Astrocyte of the hippocampus (primary cell): ENCODE measurements at regions not wholly inside any gene's neighbourhood (a gene's known extent, or its start where the extent isn't known, plus 50 kb on each side); places are given as distances from the start of the nearest gene placed in this dataset.

Source experiments
- DNase-seq: peaks from one replicate; pipeline ENCODE4 v3.0.0; 2011; ENCODE audit warnings: low read depth, low spot score

GRCh38 chr13:44093607-44094564 lies 214.2 kb downstream of the LACC1 start:
- DNase-seq: no peak

DNA sequence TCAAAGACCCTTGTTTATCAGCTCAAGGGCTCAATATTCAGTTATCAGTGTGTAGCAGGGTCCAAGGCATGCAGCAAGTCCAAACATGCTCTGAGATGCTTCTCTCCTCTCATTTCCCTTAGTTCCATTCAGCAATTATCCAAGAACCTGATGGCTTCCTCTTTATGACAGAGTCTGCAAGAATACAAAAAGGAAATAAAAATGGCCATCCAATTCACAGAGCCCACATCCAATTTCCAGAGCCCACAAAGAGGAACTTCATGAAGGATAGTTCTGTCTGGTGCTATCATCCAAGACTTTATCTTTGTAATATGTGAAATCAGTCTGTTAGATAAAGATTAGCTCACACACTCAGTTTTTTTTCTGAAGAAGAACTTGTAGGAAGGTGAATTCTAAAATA lies 217.2 kb downstream of the LACC1 start:
- no peak for DNase-seq

GRCh38 chr13:44098559-44098958 lies 218.9 kb downstream of the LACC1 start:
- DNase-seq: no peak

DNA sequence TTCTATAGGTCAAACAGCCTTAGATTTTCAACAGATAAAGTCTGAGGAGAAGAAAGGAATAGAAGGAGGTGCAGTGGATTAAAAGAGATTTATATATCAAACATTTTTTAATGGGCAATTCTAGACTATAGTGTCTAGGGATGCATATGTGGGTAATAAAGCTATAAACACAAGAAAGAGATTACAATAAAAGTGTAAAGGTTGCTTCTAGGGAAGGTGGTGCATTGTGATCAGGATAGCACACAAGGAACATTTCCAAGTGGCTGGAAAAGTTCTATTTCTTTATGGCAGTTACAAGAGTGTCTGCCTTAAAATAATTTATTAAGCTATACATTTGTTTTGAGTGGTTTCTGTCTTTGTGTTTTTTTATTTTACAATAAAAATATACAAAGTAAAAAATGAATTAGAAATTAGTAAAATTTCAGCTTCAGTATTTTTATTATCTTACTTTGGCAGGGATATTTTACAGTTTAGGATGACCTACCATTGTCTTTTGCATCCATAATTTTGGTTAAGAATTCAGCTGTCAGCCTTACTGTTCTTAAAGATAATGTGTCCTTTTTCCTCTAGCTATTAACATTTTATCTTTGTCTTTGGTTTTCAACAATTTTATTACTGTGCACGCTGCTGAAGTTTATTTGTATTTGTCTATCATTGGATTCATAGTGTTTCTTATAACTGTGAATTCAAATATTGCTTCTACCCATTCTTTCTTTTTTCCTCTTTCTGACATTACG lies 221.8 kb downstream of the LACC1 start:
- no peak for DNase-seq

- no peak for DNase-seq
These were observed 223.9 kb downstream of the LACC1 start for GRCh38 chr13:44103429-44104196.

DNA sequence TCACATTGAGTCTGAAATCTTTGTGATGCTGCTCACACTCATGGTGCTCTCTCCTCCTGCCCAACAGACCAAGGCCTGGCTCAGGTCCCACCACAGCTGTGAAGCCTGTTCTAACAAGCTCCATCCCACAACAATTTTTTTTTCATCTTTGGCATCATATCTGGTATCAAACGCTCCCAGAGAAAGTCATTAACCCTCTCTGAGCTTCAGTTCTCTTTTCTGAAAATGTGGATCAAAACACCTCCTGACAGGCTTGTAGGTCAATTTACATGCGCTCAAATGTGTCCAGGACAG lies 224.4 kb downstream of the LACC1 start:
- no peak for DNase-seq

- DNase-seq: no peak
These were observed 225.3 kb downstream of the LACC1 start for GRCh38 chr13:44104969-44105368.

DNA sequence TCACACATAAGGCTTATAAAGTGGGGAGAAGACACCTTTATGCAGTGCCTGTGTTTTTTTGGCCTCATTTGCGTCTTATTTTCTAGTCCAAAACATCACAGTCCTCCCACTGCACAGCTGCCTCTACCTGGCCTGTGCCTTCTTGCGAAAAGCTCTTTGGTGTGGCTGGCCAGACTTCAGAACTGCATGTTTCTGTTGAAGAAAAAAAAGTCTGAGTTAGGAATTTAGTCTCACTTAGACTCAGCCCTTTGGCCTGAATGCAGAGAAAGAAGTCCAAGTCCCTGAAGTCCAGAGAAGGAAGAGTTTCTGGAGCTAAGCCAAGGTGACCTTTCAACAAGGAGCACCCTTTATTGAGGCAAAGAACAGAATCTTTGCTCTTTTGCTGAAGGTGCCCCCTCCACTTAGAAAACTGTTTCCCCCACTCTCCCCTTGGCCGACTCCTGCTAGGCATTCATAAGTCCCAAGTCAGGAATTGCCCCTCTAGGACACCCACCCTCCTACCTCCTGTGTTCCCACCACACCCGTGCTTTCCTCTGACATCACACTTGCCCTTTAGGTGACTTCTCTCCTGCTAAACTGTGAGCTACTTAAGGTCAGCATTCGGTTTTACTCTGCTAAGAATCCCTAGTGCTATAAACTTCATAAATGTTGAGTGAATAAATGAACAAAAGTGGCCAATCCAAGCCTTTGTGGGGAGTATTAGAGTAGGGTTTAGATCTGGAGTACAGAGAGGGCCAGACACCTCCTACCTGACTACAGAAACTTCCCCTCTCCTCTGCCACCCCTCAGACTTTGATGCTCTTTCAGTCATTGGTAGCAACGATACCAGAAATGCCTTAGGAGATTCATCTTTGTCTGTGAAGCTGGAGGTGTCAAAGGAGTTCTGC lies 226.8 kb downstream of the LACC1 start:
- DNase-seq: no peak

DNA sequence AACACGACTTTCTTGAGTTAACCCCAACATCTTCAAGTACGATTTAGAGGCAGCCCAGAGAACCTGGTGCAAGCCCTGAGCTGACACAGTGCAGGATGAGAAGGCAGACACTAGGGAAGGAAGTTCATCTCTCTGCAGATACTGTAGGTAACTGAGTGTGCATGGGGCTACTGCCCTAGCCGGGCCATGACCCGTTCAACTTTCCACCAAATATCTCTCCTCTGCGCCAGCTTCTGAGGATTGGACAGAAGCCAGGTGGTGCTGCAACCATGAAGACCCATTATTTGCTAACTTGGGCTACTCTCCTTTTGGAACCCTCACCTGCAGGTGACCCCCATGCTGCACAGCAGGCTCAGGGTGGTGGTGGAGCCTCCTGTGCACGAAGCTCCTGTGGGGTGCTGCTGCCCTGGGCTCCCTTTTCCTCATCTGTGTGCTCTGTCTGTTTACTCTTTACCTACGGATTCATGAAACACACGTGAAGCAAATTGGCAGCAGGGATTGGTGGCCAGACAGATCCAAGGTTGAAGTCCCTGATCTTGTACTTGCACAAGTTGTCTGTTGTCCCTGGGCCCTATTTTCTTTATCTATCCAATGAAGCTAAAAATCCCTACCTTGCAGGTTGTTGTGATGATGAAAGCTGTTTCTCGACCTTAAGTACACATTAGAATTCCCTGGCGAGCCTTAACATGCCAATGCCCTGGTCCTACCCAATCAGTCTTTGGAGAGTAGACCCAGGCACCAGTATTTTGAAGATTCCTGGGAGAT lies 227.8 kb downstream of the LACC1 start:
- no peak for DNase-seq

- no peak for DNase-seq
These were observed 228.7 kb downstream of the LACC1 start for GRCh38 chr13:44108331-44108858.

- no peak for DNase-seq
These were observed 230.5 kb downstream of the LACC1 start for GRCh38 chr13:44110091-44110621.

DNA sequence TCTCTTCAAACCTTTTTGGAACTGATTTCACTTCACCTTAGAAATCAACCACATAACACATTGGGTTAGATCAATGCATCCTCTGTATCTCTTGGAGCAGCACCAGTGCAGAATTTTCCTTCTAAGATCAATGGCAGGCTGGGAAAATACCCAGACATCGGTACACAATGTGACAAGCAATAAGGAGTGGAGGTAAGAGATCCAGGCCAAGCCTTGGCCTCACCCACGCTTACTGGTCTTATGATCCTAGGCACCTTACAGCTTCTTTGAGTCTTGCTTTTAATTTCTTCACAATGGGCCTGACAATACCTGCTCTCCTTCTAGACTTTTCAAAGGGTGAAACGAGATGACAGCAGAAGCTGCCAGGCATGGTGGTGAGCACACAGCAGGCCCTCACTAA lies 232.0 kb downstream of the LACC1 start:
- DNase-seq: no peak

DNA sequence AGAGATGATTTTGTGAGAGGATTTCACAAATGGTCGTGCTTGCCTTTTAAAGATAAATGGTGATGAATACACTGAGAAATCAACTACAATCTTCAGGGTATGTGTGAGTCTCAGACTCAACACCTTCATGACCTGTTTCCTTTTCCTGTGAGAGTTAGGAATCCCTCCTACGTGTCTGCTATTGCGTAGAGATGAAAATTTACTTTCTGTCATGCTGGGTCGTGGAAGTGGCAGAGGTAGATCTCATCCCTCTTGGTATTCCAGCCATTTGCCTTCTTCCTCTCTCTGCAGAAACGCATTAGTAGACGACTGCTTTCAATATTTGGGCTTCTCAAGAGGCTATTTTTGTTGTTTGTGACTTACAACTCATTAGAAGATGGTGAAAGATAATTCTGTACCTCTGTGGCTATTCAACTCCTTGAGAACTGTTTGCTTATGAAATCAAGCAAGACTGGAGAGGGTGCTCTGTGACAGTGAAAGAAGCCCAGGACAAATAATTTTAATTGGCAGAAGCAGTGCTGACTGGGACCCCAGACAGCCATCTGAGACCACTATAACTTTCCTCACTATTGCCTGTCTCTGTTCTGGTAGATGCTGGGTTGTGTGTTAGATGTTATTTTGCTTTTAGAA lies 233.1 kb downstream of the LACC1 start:
- no peak for DNase-seq

- DNase-seq: peak; percentile 8
These were observed 237.0 kb downstream of the LACC1 start for GRCh38 chr13:44116562-44117332.

GRCh38 chr13:44117351-44117750 lies 237.6 kb downstream of the LACC1 start:
- peak; percentile 14 for DNase-seq

GRCh38 chr13:44117816-44118215 lies 238.1 kb downstream of the LACC1 start:
- DNase-seq: no peak

- no peak for DNase-seq
These were observed 239.2 kb downstream of the LACC1 start for GRCh38 chr13:44118881-44119280.

GRCh38 chr13:44120043-44120442 lies 240.3 kb downstream of the LACC1 start:
- no peak for DNase-seq
